Right hindlimb (tissue), 1 donor: ENCODE measurements at regions not wholly inside any gene's neighbourhood (a gene's known extent, or its start where the extent isn't known, plus 50 kb on each side); places are given as distances from the start of the nearest gene placed in this dataset.
"Not testable (repeated sequence)": the region's sequence is repeated elsewhere in the genome, so short reads cannot be mapped to it uniquely, and the experiment has no call there.

ENCODE experiments used
- DNase-seq: peaks from one replicate; pipeline ENCODE4 v3.0.0-alpha.2; 2018

DNA sequence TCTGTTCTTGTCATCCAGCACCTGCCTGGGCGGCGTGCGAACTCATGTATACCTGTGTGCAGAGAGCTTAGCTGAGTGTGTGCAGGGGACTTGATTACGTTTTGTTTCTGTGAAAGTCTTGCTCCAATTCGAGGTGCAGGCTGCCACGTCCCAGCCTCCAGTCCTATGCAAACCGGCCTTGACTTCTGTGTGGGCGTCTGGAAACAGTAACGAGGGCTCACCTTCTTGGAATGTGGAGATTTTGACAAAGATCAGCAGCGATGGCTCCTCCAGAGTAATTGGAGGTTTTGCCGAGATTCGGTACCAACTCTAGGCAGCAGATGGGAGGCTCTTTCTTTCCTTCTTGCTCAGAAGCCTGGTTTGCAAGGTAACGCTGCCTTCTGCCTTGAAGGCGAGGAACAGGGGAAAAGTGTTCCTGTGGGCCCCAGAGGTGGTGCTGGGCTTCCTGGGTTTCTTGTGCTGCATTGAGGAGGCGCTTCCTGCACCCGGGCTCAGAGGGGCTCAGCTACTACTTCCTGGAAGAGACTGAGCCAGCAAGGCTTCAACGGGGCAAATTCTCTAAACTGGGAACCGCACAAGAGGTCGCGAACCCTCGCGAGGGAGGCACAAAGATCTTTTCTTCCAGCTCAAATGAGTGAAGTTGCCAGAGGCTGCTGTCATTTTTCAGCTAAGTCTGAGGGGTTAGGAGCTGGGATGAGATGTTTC, 249.0 kb downstream of the AACS start:
- no peak for DNase-seq

- DNase-seq, result no peak
Observed at GRCh38 chr12:125315771-125316170, 250.5 kb downstream of the AACS start.

- DNase-seq, result no peak
Observed at GRCh38 chr12:125320177-125320576, 254.9 kb downstream of the AACS start.

GRCh38 chr12:125324861-125325490, 259.7 kb downstream of the AACS start:
- no peak for DNase-seq

GRCh38 chr12:125329239-125330102, 264.2 kb downstream of the AACS start:
- no peak for DNase-seq

GRCh38 chr12:125330645-125331341, 265.6 kb downstream of the AACS start:
- peak; percentile 80 for DNase-seq

DNA sequence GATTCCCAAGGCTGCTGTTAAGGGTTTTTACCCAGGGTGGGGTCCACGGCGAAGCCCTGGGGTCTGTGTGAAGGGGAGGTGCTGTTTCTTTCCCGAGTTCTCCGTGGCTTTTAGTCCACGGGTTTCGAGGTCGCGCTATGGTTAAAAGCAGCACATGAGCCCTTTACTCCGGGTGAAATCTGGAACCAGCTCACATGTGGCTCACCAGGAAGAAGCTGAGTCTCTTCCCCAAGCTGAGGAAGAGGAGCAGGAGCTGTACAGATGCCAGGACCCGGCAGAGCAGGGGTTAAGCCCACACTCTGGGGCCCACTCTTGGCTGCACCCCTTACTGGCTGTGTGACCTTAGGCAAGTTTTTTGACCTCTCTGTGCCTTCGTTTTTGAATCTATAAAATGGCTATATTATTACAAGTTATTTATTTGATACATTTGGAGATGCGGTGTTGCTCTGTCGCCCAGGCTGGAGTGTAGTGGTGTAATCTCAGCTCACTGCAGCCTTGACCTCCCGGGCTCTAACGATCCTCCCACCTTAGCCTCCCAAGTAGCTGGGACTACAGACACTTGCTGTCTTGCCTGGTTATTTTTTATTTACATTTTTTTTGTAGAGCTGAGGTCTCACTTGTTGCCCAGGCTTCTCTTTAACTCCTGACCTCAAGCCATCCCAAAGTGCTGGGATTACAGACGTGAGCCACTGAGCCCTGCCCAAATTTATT, 266.3 kb downstream of the AACS start:
- no peak for DNase-seq

- no peak for DNase-seq
Observed at GRCh38 chr12:125332900-125333299, 267.7 kb downstream of the AACS start.

GRCh38 chr12:125336246-125336645, 271.0 kb downstream of the AACS start:
- no peak for DNase-seq

DNA sequence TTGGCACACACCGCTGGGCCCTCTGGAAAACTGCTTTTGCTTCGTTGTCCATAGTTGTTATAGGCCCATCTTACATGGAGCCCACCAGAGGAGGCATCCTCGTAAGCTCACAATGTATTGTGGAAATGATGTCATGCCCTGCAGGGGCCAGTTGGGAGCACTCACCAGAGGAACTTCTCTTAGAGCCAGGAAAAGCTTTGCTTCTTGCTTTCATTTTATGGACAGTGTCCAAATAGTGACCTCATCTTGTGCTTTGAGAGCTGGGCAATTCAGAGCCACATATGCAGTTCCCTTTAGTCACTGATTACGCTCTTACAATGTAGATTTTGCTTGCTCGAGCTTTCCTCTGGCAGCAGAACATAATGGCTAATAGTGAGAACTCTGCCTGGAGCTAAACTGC, 275.6 kb downstream of the AACS start:
- DNase-seq, result peak; percentile 80

GRCh38 chr12:125341422-125341821, 276.2 kb downstream of the AACS start:
- no peak for DNase-seq

GRCh38 chr12:125343649-125344048, 278.4 kb downstream of the AACS start:
- DNase-seq, result no peak

- DNase-seq, result no peak
Observed at GRCh38 chr12:125346362-125346761, 281.1 kb downstream of the AACS start.

DNA sequence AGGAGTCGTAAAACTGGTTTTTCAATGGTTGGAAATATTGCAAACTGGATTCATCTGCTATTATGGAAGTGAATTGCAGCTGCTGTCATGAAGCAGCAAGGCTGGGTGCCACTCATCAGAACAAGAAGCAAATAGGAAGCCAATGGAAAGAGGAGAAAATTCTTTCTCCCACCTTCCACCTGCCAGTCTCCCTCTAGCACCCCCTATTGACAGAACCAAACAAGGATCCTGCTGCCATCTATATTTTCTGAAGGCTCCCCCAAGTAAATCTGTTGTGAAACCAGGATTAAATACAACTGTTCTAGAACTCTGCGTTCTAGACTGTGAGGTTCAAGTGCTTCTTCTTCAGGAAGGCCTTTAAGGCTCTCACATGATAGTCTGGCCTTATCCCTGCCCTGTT, 286.6 kb downstream of the AACS start:
- no peak for DNase-seq

DNA sequence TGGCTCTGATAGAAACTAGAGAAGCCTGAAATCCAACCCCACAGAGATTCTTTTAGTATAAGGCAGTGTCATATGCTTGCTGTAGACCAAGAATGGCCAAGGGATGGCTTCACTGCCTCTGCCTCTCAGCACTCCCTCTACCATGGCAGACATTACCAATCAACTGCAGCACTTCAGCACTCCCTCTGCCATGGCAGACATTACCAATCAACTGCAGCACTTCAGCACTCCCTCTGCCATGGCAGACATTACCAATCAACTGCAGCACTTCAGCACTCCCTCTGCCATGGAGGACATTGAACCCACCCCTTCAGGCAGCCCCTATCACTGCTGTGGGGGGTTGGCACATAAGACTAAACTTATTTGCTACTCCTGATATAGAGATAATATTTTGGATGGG, 287.8 kb downstream of the AACS start:
- not testable (repeated sequence) for DNase-seq

- DNase-seq, result no peak
Observed at GRCh38 chr12:125353871-125354270, 288.6 kb downstream of the AACS start.

DNA sequence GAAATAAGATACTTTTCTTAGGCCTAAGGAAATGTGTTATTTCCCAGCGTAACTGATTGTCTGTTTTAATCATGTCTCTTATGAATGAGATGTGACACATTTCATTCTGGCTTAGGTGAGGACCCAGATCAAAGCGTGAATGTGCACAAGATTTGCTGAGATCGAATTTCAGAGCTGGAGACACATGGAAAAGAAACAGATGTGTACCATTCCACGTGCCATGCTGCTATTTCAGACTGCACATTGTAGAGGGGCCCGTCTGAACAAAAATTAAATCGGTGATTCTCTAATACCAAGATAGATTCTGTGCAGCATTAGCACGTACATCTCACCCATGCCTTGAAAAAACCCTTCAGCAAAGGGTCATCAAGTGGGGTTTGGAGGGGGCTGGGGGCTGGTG, 290.4 kb downstream of the AACS start:
- no peak for DNase-seq

DNA sequence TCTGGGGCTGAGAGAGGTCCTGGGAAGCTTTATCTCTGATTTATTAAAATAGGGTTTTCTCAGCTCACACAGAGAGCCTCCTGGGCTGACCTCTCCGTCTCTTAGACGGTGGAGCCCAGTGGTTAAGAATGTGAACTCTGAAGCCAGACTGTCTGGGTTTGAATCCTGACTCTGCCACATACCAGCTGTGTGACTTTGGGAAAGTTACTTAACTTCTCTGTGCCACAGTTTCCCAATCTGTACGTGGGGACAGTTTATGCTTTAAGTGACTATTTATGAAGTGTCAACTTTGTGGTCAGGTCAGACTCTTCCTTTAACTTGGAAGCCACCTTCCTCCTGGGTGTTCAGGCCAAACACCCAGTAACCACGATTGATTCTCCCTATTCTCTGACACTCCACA, 290.9 kb downstream of the AACS start:
- no peak for DNase-seq

- DNase-seq, result no peak
Observed at GRCh38 chr12:125357561-125357960, 292.3 kb downstream of the AACS start.

DNA sequence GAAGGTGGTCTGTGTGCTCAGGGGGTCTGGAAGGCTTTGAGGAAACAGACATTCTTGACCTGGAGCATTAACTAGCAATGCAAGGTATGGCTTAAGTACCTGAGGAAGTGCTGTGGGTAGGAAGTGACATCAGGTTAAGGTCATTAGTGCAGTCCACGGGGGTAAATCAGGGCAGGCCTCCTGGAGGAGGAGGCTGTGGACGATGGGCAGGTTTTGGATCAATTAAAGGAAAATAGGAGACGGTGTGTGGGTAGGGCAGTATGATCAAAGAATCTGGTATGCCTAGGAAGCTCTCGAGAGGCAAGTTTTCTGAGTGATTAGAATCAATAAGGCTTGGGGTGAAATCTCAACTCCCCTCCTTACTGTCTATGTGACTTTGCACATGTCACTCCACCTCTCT, 295.3 kb downstream of the AACS start:
- no peak for DNase-seq

GRCh38 chr12:125371033-125371432, 305.8 kb downstream of the AACS start:
- DNase-seq, result no peak

GRCh38 chr12:125372085-125372484, 306.9 kb downstream of the AACS start:
- DNase-seq, result no peak

GRCh38 chr12:125373375-125373774, 308.1 kb downstream of the AACS start:
- no peak for DNase-seq
